Stomach (tissue), 8 donors: ENCODE measurements at regions not wholly inside any gene's neighbourhood (a gene's known extent, or its start where the extent isn't known, plus 50 kb on each side); places are given as distances from the start of the nearest gene placed in this dataset.
"Not testable (repeated sequence)": the region's sequence is repeated elsewhere in the genome, so short reads cannot be mapped to it uniquely, and the experiment has no call there.

Experiments used
- DNase-seq, 2 donors: peaks; one replicate each; pipeline versions ENCODE4 v3.0.0 to v3.0.0-alpha.2; 2013 to 2019
- H3K27ac ChIP-seq, 5 donors: fragments of 200-600 bp in 4 of 5; sonication (generic) in 4 of 5; one replicate each; pipeline ENCODE4 v1.5.1; 2013 to 2019; ENCODE audit warnings: mild to moderate bottlenecking in 1 of 5, moderate library complexity in 1 of 5
- H3K27me3 ChIP-seq, 3 donors: fragments of 200-600 bp; sonication (generic); one replicate each; pipeline ENCODE4 v1.5.1; 2017 to 2019; ENCODE audit warnings: mixed run types in 1 of 3
- H3K36me3 ChIP-seq, 4 donors: fragments of 200-600 bp; sonication (generic); 1 replicate in 3 of 4; 2 replicates in 1 of 4; pipeline ENCODE4 v1.5.1; 2016 to 2019
- H3K4me1 ChIP-seq, 4 donors: fragments of 200-600 bp; sonication (generic); one replicate each; pipeline ENCODE4 v1.5.1; 2016 to 2019
- H3K4me3 ChIP-seq, 4 donors: fragments of 200-600 bp; sonication (generic) in 3 of 4; one replicate each; pipeline ENCODE4 v1.5.1; 2016 to 2019; ENCODE audit warnings: mild to moderate bottlenecking in 1 of 4
- H3K9me3 ChIP-seq, 4 donors: fragments of 200-600 bp; sonication (generic); one replicate each; pipeline ENCODE4 v1.5.1; 2016 to 2019
- CTCF ChIP-seq, 7 experiments: fragments of 450-650 bp in 4 of 7; fragments of 200-600 bp in 3 of 7; sonication (generic) in 3 of 7; IDR thresholded peaks; one replicate each; pipeline ENCODE4 v1.5.1; 2016 to 2019; ENCODE audit warnings: antibody characterized with exemption in 7 of 7, control low read depth in 2 of 7, mild to moderate bottlenecking in 1 of 7
- EP300 ChIP-seq: sonication (generic); formaldehyde crosslinking; IDR thresholded peaks from one replicate; pipeline ENCODE4 v1.6.1; 2017; ENCODE audit warnings: antibody characterized with exemption
- POLR2A ChIP-seq, 4 donors: fragments of 450-650 bp; IDR thresholded peaks; one replicate each; pipeline ENCODE4 v1.6.1; 2016; ENCODE audit warnings: antibody characterized with exemption in 4 of 4, control low read depth in 2 of 4, mild to moderate bottlenecking in 1 of 4, moderate library complexity in 1 of 4
- POLR2AphosphoS5 ChIP-seq, 3 donors: sonication (generic); formaldehyde crosslinking; IDR thresholded peaks; one replicate each; pipeline ENCODE4 v1.6.1; 2016; ENCODE audit warnings: antibody characterized with exemption in 3 of 3
- WGBS, 5 donors: extraction: QIAGEN DNeasy Blood & Tissue Kit in 3 of 5; methylation state at CpG; one replicate each; pipeline versions ENCODE4 v1.1.5 to v1.1.7; 2013 to 2018; 5-methylcytosine and 5-hydroxymethylcytosine counted together
- intact Hi-C: fragments of 100-400 bp; cut with DNase I; formaldehyde crosslinking; loops from one replicate; pipeline ENCODE4 v1.15.1; 2023; ENCODE audit warnings: low total_unique reads
- donor health status: healthy with polysubstance abuse.
- donor health status: Bipolar disorder and iron deficiency.
- donor health status: healthy.

GRCh38 chr5:3449481-3449880 lies 146.2 kb upstream of the IRX1 start:
- intact Hi-C loops: no loop called here
- Histone ChIP-seq H3K4me1 (no peaks in the 10 kb centered on the region), H3K4me3 (no peak overlapping the region), H3K36me3 (no peaks in the 10 kb centered on the region), H3K9me3 (peaks cover 0 to 28% (median 8%) of the 10 kb centered on the region in 4 donors), H3K27me3 (no peaks in the 10 kb centered on the region), H3K27ac (no peak overlapping the region)
- TF ChIP-seq POLR2A (IDR thresholded peaks at IDR 0.05) (no peak), POLR2AphosphoS5 (IDR thresholded peaks at IDR 0.05) (no peak), CTCF (IDR thresholded peaks at IDR 0.05) (no peak), EP300 (no peak)
- no peak for DNase-seq
- 79 to 95% (median 87%) methylated on average over 4 of the region's 4 CpGs for WGBS, 5 donors

GRCh38 chr5:3446410-3446809 lies 149.2 kb upstream of the IRX1 start:
- no peaks in the 10 kb centered on the region for H3K4me1 ChIP-seq
- TF ChIP-seq EP300: no peak
- TF ChIP-seq CTCF (IDR thresholded peaks at IDR 0.05): no peak
- TF ChIP-seq POLR2A (IDR thresholded peaks at IDR 0.05): no peak
- no peak for TF ChIP-seq POLR2AphosphoS5 (IDR thresholded peaks at IDR 0.05)
- H3K27ac ChIP-seq: no peak overlapping the region
- no peak overlapping the region for H3K4me3 ChIP-seq
- 60 to 81% (median 66%) methylated on average over 3 of the region's 3 CpGs for WGBS, 5 donors
- H3K27me3 ChIP-seq: no peaks in the 10 kb centered on the region
- intact Hi-C loops: no loop called here
- H3K9me3 ChIP-seq: peaks cover 0 to 28% (median 8%) of the 10 kb centered on the region in 4 donors
- no peaks in the 10 kb centered on the region for H3K36me3 ChIP-seq
- no peak for DNase-seq

GRCh38 chr5:3445517-3445916 lies 150.1 kb upstream of the IRX1 start:
- intact Hi-C loops, H3K27ac ChIP-seq, DNase-seq, H3K36me3 ChIP-seq, H3K4me3 ChIP-seq, H3K27me3 ChIP-seq, H3K4me1 ChIP-seq: not testable (repeated sequence)
- peaks cover 0 to 28% (median 8%) of the 10 kb centered on the region in 4 donors for H3K9me3 ChIP-seq

GRCh38 chr5:3432135-3432534 lies 163.5 kb upstream of the IRX1 start:
- 75 to 83% (median 76%) methylated on average over 4 of the region's 4 CpGs for WGBS, 5 donors
- no peak for DNase-seq
- Histone ChIP-seq H3K36me3 (no peaks in the 10 kb centered on the region), H3K27me3 (peaks cover 0 to 21% (median 0%) of the 10 kb centered on the region in 3 donors), H3K27ac (no peak overlapping the region), H3K9me3 (no peaks in the 10 kb centered on the region), H3K4me3 (no peak overlapping the region), H3K4me1 (no peaks in the 10 kb centered on the region)
- intact Hi-C loops: no loop called here
- no peak for TF ChIP-seq POLR2A (IDR thresholded peaks at IDR 0.05)
- TF ChIP-seq POLR2AphosphoS5 (IDR thresholded peaks at IDR 0.05): no peak
- TF ChIP-seq EP300: no peak
- no peak for TF ChIP-seq CTCF (IDR thresholded peaks at IDR 0.05)

GRCh38 chr5:3430691-3431090 lies 164.9 kb upstream of the IRX1 start:
- 68 to 75% (median 73%) methylated on average over 4 to 5 of the region's 5 CpGs for WGBS, 5 donors
- Histone ChIP-seq H3K27ac (no peak overlapping the region), H3K27me3 (peaks cover 0 to 21% (median 0%) of the 10 kb centered on the region in 3 donors), H3K9me3 (no peaks in the 10 kb centered on the region), H3K36me3 (no peaks in the 10 kb centered on the region), H3K4me3 (no peak overlapping the region), H3K4me1 (no peaks in the 10 kb centered on the region)
- no peak for TF ChIP-seq EP300
- TF ChIP-seq POLR2AphosphoS5 (IDR thresholded peaks at IDR 0.05): no peak
- no peak for TF ChIP-seq POLR2A (IDR thresholded peaks at IDR 0.05)
- no peak for TF ChIP-seq CTCF (IDR thresholded peaks at IDR 0.05)
- no peak for DNase-seq
- intact Hi-C loops: no loop called here
